ENCODE measurements at regions not wholly inside any gene's neighbourhood (a gene's known extent, or its start where the extent isn't known, plus 50 kb on each side); places are given as distances from the start of the nearest gene placed in this dataset.

- TF ChIP-seq POLR2A (IDR thresholded peaks at IDR 0.05) = no peak
- TF ChIP-seq, protein P1, sequence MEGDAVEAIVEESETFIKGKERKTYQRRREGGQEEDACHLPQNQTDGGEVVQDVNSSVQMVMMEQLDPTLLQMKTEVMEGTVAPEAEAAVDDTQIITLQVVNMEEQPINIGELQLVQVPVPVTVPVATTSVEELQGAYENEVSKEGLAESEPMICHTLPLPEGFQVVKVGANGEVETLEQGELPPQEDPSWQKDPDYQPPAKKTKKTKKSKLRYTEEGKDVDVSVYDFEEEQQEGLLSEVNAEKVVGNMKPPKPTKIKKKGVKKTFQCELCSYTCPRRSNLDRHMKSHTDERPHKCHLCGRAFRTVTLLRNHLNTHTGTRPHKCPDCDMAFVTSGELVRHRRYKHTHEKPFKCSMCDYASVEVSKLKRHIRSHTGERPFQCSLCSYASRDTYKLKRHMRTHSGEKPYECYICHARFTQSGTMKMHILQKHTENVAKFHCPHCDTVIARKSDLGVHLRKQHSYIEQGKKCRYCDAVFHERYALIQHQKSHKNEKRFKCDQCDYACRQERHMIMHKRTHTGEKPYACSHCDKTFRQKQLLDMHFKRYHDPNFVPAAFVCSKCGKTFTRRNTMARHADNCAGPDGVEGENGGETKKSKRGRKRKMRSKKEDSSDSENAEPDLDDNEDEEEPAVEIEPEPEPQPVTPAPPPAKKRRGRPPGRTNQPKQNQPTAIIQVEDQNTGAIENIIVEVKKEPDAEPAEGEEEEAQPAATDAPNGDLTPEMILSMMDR (IDR thresholded peaks at IDR 0.05) = no peak
These were observed 69.0 kb upstream of the DEPDC1 start for GRCh38 chr1:68565923-68566322.
